ENCODE measurements at regions not wholly inside any gene's neighbourhood (a gene's known extent, or its start where the extent isn't known, plus 50 kb on each side); places are given as distances from the start of the nearest gene placed in this dataset.

- no peak for TF ChIP-seq EP300 (IDR thresholded peaks at IDR 0.05; ENCODE audit: borderline replicate concordance)
- peak; percentile 30; the same call in 1 of the 2 replicates for TF ChIP-seq NFIC (IDR thresholded peaks at IDR 0.05)
- no peak for TF ChIP-seq EGR1 (IDR thresholded peaks at IDR 0.05)
- no peak for TF ChIP-seq YY1 (IDR thresholded peaks at IDR 0.05; ENCODE audit: low read depth)
- no peak for TF ChIP-seq CEBPB (IDR thresholded peaks at IDR 0.05)
- no peak for TF ChIP-seq REST (IDR thresholded peaks at IDR 0.05; ENCODE audit: low read depth)
Observed at GRCh38 chr19:28341810-28342350, 871.1 kb downstream of the UQCRFS1 start.

All from Ishikawa (cell line).